ENCODE measurements at regions not wholly inside any gene's neighbourhood (a gene's known extent, or its start where the extent isn't known, plus 50 kb on each side); places are given as distances from the start of the nearest gene placed in this dataset.

GRCh38 chr2:156765043-156765442, 328.9 kb downstream of the GPD2 start:
- 2% methylated on average over 2 of the region's 2 CpGs for WGBS (ENCODE audit: low lambda C conversion rate)
- CTCF ChIA-PET (ENCODE audit: low intra/inter-chr PET ratio, low total read pairs) = no interaction called here
- DNase-seq (ENCODE audit: low spot score) = no peak

DNA sequence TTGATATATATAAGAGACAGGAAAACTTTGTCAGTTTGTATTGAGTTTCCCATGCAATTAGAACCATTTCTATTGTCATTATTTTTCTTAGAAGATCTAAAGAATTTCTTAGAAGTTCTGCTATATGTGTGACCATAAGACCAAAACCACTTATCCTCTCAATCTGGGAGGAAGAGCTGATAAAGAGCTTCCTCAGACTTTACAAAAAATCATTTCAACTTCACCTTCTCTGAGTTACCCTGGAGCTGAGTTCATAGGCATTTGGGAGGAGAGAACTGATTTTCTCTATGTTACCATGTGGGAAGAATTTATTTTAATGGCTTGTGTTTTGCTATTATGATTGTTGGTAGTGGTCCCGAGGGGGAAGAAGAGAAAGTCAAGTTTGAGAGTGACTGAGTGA, 329.3 kb downstream of the GPD2 start:
- H3K9ac ChIP-seq (ENCODE audit: insufficient read depth, low read depth, low read length) = no peak overlapping the region
- H3K27me3 ChIP-seq (ENCODE audit: control insufficient read depth in 1 of 2, insufficient read depth in 2 of 2, low read length in 2 of 2) = no peaks in the 10 kb centered on the region
- CTCF ChIA-PET (ENCODE audit: low intra/inter-chr PET ratio, low total read pairs) = no interaction called here
- no peak overlapping the region for H3K4me3 ChIP-seq (replicated peaks in 1 of 3; ENCODE audit: insufficient read depth in 1 of 3, low read depth in 2 of 3, low read length in 3 of 3)
- H4K20me1 ChIP-seq (ENCODE audit: insufficient read depth, low read length) = no peaks in the 10 kb centered on the region
- peaks cover 11% of the 10 kb centered on the region; the same call in 1 of the 2 replicates for H3K9me3 ChIP-seq (ENCODE audit: low read length)
- BruUV-seq (replicated peaks) = no TSS peak
- WGBS (ENCODE audit: low lambda C conversion rate) = 0% methylated on average over 1 of the region's 1 CpG
- no peaks in the 10 kb centered on the region for H3K79me2 ChIP-seq (ENCODE audit: insufficient read depth, low read length)
- in situ Hi-C loops (cut with HindIII; ENCODE audit: extremely low pct_ligation_motif_present, low pct_unique_long_range_greater_than_20kb) (no loop called here), intact Hi-C loops (cut with micrococcal nuclease; ENCODE audit: unreplicated experiment) (no loop called here)
- DNase-seq (ENCODE audit: low spot score) (no peak), FAIRE-seq (no peak), ATAC-seq (no peak)
- H3K4me2 ChIP-seq (ENCODE audit: low read depth, low read length) = no peak overlapping the region
- H3K36me3 ChIP-seq (replicated peaks in 1 of 2; ENCODE audit: control insufficient read depth in 1 of 2, insufficient read depth in 2 of 2, low read length in 2 of 2) = no peaks in the 10 kb centered on the region
- POLR2A ChIA-PET = no interaction called here
- H3K4me1 ChIP-seq (ENCODE audit: insufficient read depth, low read length) = no peaks in the 10 kb centered on the region
- no peak overlapping the region for H3K27ac ChIP-seq (ENCODE audit: extremely low read length, insufficient read depth, low read length)
- no peak overlapping the region for H2AFZ ChIP-seq (ENCODE audit: low read length)
- TF ChIP-seq ZNF20 (CRISPR knock-in tag; IDR thresholded peaks at IDR 0.05) = no peak
- TF ChIP-seq, protein P1, sequence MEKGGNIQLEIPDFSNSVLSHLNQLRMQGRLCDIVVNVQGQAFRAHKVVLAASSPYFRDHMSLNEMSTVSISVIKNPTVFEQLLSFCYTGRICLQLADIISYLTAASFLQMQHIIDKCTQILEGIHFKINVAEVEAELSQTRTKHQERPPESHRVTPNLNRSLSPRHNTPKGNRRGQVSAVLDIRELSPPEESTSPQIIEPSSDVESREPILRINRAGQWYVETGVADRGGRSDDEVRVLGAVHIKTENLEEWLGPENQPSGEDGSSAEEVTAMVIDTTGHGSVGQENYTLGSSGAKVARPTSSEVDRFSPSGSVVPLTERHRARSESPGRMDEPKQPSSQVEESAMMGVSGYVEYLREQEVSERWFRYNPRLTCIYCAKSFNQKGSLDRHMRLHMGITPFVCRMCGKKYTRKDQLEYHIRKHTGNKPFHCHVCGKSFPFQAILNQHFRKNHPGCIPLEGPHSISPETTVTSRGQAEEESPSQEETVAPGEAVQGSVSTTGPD (CRISPR knock-in tag; IDR thresholded peaks at IDR 0.05) = no peak
- no peak for TF ChIP-seq ZNF263 (CRISPR knock-in tag; IDR thresholded peaks at IDR 0.05)
- TF ChIP-seq PHF21A (CRISPR knock-in tag; IDR thresholded peaks at IDR 0.05) = no peak
- TF ChIP-seq NCOR1 (IDR thresholded peaks at IDR 0.05; ENCODE audit: borderline replicate concordance, low read length) = no peak
- TF ChIP-seq ZNF646 (CRISPR knock-in tag; IDR thresholded peaks at IDR 0.05) = no peak

More at GRCh38 chr2:156765043-156765442, 328.9 kb downstream of the GPD2 start:
- no peak overlapping the region for H3K9ac ChIP-seq (ENCODE audit: insufficient read depth, low read depth, low read length)
- no TSS peak for BruUV-seq (replicated peaks)
- in situ Hi-C loops (cut with HindIII; ENCODE audit: extremely low pct_ligation_motif_present, low pct_unique_long_range_greater_than_20kb) = no loop called here
- H3K36me3 ChIP-seq (replicated peaks in 1 of 2; ENCODE audit: control insufficient read depth in 1 of 2, insufficient read depth in 2 of 2, low read length in 2 of 2) = no peaks in the 10 kb centered on the region
- H3K79me2 ChIP-seq (ENCODE audit: insufficient read depth, low read length) = no peaks in the 10 kb centered on the region
- FAIRE-seq (no peak), ATAC-seq (no peak)
- no peaks in the 10 kb centered on the region for H3K4me1 ChIP-seq (ENCODE audit: insufficient read depth, low read length)
- no peaks in the 10 kb centered on the region for H4K20me1 ChIP-seq (ENCODE audit: insufficient read depth, low read length)
- intact Hi-C loops (cut with micrococcal nuclease; ENCODE audit: unreplicated experiment) = no loop called here
- H3K27ac ChIP-seq (ENCODE audit: extremely low read length, insufficient read depth, low read length) = no peak overlapping the region
- POLR2A ChIA-PET = no interaction called here
- no peak overlapping the region for H3K4me3 ChIP-seq (replicated peaks in 1 of 3; ENCODE audit: insufficient read depth in 1 of 3, low read depth in 2 of 3, low read length in 3 of 3)
- no peak overlapping the region for H2AFZ ChIP-seq (ENCODE audit: low read length)
- peaks cover 10% of the 10 kb centered on the region; the same call in 1 of the 2 replicates for H3K9me3 ChIP-seq (ENCODE audit: low read length)
- H3K4me2 ChIP-seq (ENCODE audit: low read depth, low read length) = no peak overlapping the region
- H3K27me3 ChIP-seq (ENCODE audit: control insufficient read depth in 1 of 2, insufficient read depth in 2 of 2, low read length in 2 of 2) = no peaks in the 10 kb centered on the region
- 0 out of 2 replicates have a peak, but pooled peaks have one; percentile 3 for TF ChIP-seq CREB1 (IDR thresholded peaks at IDR 0.05)
- no peak for TF ChIP-seq CREB1 (CRISPR knock-in tag; IDR thresholded peaks at IDR 0.05)
- TF ChIP-seq, protein P2, sequence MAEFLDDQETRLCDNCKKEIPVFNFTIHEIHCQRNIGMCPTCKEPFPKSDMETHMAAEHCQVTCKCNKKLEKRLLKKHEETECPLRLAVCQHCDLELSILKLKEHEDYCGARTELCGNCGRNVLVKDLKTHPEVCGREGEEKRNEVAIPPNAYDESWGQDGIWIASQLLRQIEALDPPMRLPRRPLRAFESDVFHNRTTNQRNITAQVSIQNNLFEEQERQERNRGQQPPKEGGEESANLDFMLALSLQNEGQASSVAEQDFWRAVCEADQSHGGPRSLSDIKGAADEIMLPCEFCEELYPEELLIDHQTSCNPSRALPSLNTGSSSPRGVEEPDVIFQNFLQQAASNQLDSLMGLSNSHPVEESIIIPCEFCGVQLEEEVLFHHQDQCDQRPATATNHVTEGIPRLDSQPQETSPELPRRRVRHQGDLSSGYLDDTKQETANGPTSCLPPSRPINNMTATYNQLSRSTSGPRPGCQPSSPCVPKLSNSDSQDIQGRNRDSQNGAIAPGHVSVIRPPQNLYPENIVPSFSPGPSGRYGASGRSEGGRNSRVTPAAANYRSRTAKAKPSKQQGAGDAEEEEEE (CRISPR knock-in tag; IDR thresholded peaks at IDR 0.05; ENCODE audit: borderline replicate concordance) = no peak
- TF ChIP-seq RARG (CRISPR knock-in tag; IDR thresholded peaks at IDR 0.05; ENCODE audit: low read depth) = no peak
- no peak for TF ChIP-seq ZNF569 (CRISPR knock-in tag; IDR thresholded peaks at IDR 0.05; ENCODE audit: borderline replicate concordance)
- TF ChIP-seq NFE2L1 (CRISPR knock-in tag; IDR thresholded peaks at IDR 0.05; ENCODE audit: borderline replicate concordance) = no peak

Measured in HepG2 (cell line).